HG02610 (cell line): ENCODE measurements at regions not wholly inside any gene's neighbourhood (a gene's known extent, or its start where the extent isn't known, plus 50 kb on each side); places are given as distances from the start of the nearest gene placed in this dataset.
A peak's percentile ranks its signal among the peaks of the same experiment; 100 is the strongest.

ENCODE experiments used
- ATAC-seq: cut with Tn5 transposase; IDR thresholded peaks from one replicate; pipeline ENCODE4 v1.9.1; 2021; ENCODE audit warnings: mild to moderate bottlenecking, moderate library complexity; ENCODE audit not compliant: unreplicated experiment

- ATAC-seq, result no peak
Measured at GRCh38 chr5:165560648-165561047, 2055.2 kb downstream of the MAT2B start.

GRCh38 chr5:165565911-165566310 is 2060.5 kb downstream of the MAT2B start:
- ATAC-seq, result no peak

GRCh38 chr5:165569551-165569950 is 2064.1 kb downstream of the MAT2B start:
- no peak for ATAC-seq

GRCh38 chr5:165573445-165573844 is 2068.0 kb downstream of the MAT2B start:
- no peak for ATAC-seq

- ATAC-seq, result no peak
Measured at GRCh38 chr5:165574100-165574499, 2068.7 kb downstream of the MAT2B start.

GRCh38 chr5:165576678-165577275 is 2071.4 kb downstream of the MAT2B start:
- ATAC-seq, result peak; percentile 86

- no peak for ATAC-seq
Measured at GRCh38 chr5:165579911-165580310, 2074.5 kb downstream of the MAT2B start.

GRCh38 chr5:165594693-165595092 is 2089.3 kb downstream of the MAT2B start:
- no peak for ATAC-seq

GRCh38 chr5:165602529-165602928 is 2097.1 kb downstream of the MAT2B start:
- no peak for ATAC-seq

GRCh38 chr5:165607026-165607425 is 2101.6 kb downstream of the MAT2B start:
- no peak for ATAC-seq

- no peak for ATAC-seq
Measured at GRCh38 chr5:165609871-165610270, 2104.5 kb downstream of the MAT2B start.

- no peak for ATAC-seq
Measured at GRCh38 chr5:165616490-165617405, 2111.3 kb downstream of the MAT2B start.

GRCh38 chr5:165617491-165617890 is 2112.1 kb downstream of the MAT2B start:
- ATAC-seq, result no peak

- ATAC-seq, result no peak
Measured at GRCh38 chr5:165620394-165620793, 2115.0 kb downstream of the MAT2B start.

GRCh38 chr5:165622864-165623536 is 2117.6 kb downstream of the MAT2B start:
- no peak for ATAC-seq

GRCh38 chr5:165624166-165624946 is 2118.9 kb downstream of the MAT2B start:
- ATAC-seq, result no peak

GRCh38 chr5:165626161-165626560 is 2120.7 kb downstream of the MAT2B start:
- no peak for ATAC-seq

GRCh38 chr5:165627548-165628170 is 2122.2 kb downstream of the MAT2B start:
- no peak for ATAC-seq

- peak; percentile 80 for ATAC-seq
Measured at GRCh38 chr5:165630261-165630778, 2124.9 kb downstream of the MAT2B start.

- ATAC-seq, result no peak
Measured at GRCh38 chr5:165631235-165631634, 2125.8 kb downstream of the MAT2B start.
